ENCODE measurements at regions not wholly inside any gene's neighbourhood (a gene's known extent, or its start where the extent isn't known, plus 50 kb on each side); places are given as distances from the start of the nearest gene placed in this dataset.

DNA sequence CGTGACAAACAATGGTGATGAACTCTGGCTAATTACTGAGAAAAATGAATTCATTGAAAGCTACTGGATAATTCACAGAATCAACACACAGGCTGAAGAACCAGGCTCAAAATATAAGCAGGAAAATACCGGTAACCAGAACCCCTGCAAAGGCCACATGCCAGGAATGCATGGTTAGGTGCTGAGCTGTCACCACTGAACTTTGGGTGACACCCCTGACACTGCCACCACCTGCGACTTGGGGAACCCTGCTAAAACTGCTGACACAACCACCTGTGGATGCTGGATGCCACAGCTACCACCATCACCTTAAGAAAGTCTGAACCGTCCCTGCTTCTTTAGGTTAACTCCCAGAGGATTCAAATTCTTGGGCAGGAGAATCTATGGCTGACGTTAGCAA, 72.0 kb upstream of the NR4A3 start:
- no peak for DNase-seq (ENCODE audit: low read depth, low spot score)
- H3K4me3 ChIP-seq (ENCODE audit: low read depth, low read length), result no peak overlapping the region
- POLR2A ChIA-PET, result no interaction called here
- no peaks in the 10 kb centered on the region for H3K27me3 ChIP-seq (ENCODE audit: control insufficient read depth, insufficient read depth, low read length)
- CTCF ChIA-PET, result no interaction called here
- no peaks in the 10 kb centered on the region for H3K9me3 ChIP-seq (ENCODE audit: control insufficient read depth, insufficient read depth, low read length)
- TF ChIP-seq, protein P1, sequence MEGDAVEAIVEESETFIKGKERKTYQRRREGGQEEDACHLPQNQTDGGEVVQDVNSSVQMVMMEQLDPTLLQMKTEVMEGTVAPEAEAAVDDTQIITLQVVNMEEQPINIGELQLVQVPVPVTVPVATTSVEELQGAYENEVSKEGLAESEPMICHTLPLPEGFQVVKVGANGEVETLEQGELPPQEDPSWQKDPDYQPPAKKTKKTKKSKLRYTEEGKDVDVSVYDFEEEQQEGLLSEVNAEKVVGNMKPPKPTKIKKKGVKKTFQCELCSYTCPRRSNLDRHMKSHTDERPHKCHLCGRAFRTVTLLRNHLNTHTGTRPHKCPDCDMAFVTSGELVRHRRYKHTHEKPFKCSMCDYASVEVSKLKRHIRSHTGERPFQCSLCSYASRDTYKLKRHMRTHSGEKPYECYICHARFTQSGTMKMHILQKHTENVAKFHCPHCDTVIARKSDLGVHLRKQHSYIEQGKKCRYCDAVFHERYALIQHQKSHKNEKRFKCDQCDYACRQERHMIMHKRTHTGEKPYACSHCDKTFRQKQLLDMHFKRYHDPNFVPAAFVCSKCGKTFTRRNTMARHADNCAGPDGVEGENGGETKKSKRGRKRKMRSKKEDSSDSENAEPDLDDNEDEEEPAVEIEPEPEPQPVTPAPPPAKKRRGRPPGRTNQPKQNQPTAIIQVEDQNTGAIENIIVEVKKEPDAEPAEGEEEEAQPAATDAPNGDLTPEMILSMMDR (IDR thresholded peaks at IDR 0.05; ENCODE audit: low read depth, low read length), result no peak
- H3K27ac ChIP-seq (ENCODE audit: low read depth, low read length), result no peak overlapping the region

- TF ChIP-seq, protein P1 (IDR thresholded peaks at IDR 0.05; ENCODE audit: low read depth, low read length), result no peak
- Histone ChIP-seq H3K9me3 (ENCODE audit: control insufficient read depth, insufficient read depth, low read length) (no peaks in the 10 kb centered on the region), H3K27ac (ENCODE audit: low read depth, low read length) (no peak overlapping the region), H3K27me3 (ENCODE audit: control insufficient read depth, insufficient read depth, low read length) (no peaks in the 10 kb centered on the region), H3K4me3 (ENCODE audit: low read depth, low read length) (no peak overlapping the region)
- CTCF ChIA-PET, result no interaction called here
- no peak for DNase-seq (ENCODE audit: low read depth, low spot score)
- POLR2A ChIA-PET, result no interaction called here
Observed at GRCh38 chr9:99750526-99750925, 71.2 kb upstream of the NR4A3 start.

GRCh38 chr9:99752417-99753109, 69.1 kb upstream of the NR4A3 start:
- Histone ChIP-seq H3K4me3 (ENCODE audit: low read depth, low read length) (no peak overlapping the region), H3K27me3 (ENCODE audit: control insufficient read depth, insufficient read depth, low read length) (no peaks in the 10 kb centered on the region), H3K27ac (ENCODE audit: low read depth, low read length) (no peak overlapping the region), H3K9me3 (ENCODE audit: control insufficient read depth, insufficient read depth, low read length) (no peaks in the 10 kb centered on the region)
- DNase-seq (ENCODE audit: low read depth, low spot score), result no peak
- ChIA-PET POLR2A (no interaction called here), CTCF (no interaction called here)
- TF ChIP-seq, protein P1 (IDR thresholded peaks at IDR 0.05; ENCODE audit: low read depth, low read length), result no peak

- CTCF ChIA-PET, result no interaction called here
- TF ChIP-seq, protein P1 (IDR thresholded peaks at IDR 0.05; ENCODE audit: low read depth, low read length), result no peak
- no peaks in the 10 kb centered on the region for H3K27me3 ChIP-seq (ENCODE audit: control insufficient read depth, insufficient read depth, low read length)
Observed at GRCh38 chr9:99753436-99753835, 68.2 kb upstream of the NR4A3 start.

GRCh38 chr9:99760421-99760820, 61.3 kb upstream of the NR4A3 start:
- ChIA-PET CTCF (no interaction called here), POLR2A (no interaction called here)
- H3K4me3 ChIP-seq (ENCODE audit: low read depth, low read length), result no peak overlapping the region
- no peak for DNase-seq (ENCODE audit: low read depth, low spot score)
- H3K27ac ChIP-seq (ENCODE audit: low read depth, low read length), result no peak overlapping the region
- no peaks in the 10 kb centered on the region for H3K27me3 ChIP-seq (ENCODE audit: control insufficient read depth, insufficient read depth, low read length)
- H3K9me3 ChIP-seq (ENCODE audit: control insufficient read depth, insufficient read depth, low read length), result no peaks in the 10 kb centered on the region
- TF ChIP-seq, protein P1 (IDR thresholded peaks at IDR 0.05; ENCODE audit: low read depth, low read length), result no peak

More at GRCh38 chr9:99753436-99753835, 68.2 kb upstream of the NR4A3 start:
- H3K4me3 ChIP-seq (ENCODE audit: low read depth, low read length), result no peak overlapping the region
- no peaks in the 10 kb centered on the region for H3K9me3 ChIP-seq (ENCODE audit: control insufficient read depth, insufficient read depth, low read length)
- POLR2A ChIA-PET, result no interaction called here
- no peak for DNase-seq (ENCODE audit: low read depth, low spot score)
- H3K27ac ChIP-seq (ENCODE audit: low read depth, low read length), result no peak overlapping the region

All from AG04450 (cell line).